ENCODE measurements at regions not wholly inside any gene's neighbourhood (a gene's known extent, or its start where the extent isn't known, plus 50 kb on each side); places are given as distances from the start of the nearest gene placed in this dataset.

GRCh38 chr12:124443931-124444712 is 123.3 kb downstream of the NCOR2 start:
- no peak for DNase-seq (ENCODE audit: low read depth)

- no peak for DNase-seq (ENCODE audit: low read depth)
These were observed 124.5 kb downstream of the NCOR2 start for GRCh38 chr12:124442772-124443445.

- DNase-seq (ENCODE audit: low read depth): no peak
These were observed 125.1 kb downstream of the NCOR2 start for GRCh38 chr12:124442281-124442680.

- peak; percentile 92 for DNase-seq (ENCODE audit: low read depth)
These were observed 125.8 kb downstream of the NCOR2 start for GRCh38 chr12:124441443-124442194.

- no peak for DNase-seq (ENCODE audit: low read depth)
These were observed 126.5 kb downstream of the NCOR2 start for GRCh38 chr12:124440841-124441381.

GRCh38 chr12:124440031-124440626 is 127.3 kb downstream of the NCOR2 start:
- no peak for DNase-seq (ENCODE audit: low read depth)

GRCh38 chr12:124438437-124439056 is 128.9 kb downstream of the NCOR2 start:
- no peak for DNase-seq (ENCODE audit: low read depth)

GRCh38 chr12:124437617-124438436 is 129.6 kb downstream of the NCOR2 start:
- no peak for DNase-seq (ENCODE audit: low read depth)

GRCh38 chr12:124437121-124437520 is 130.3 kb downstream of the NCOR2 start:
- no peak for DNase-seq (ENCODE audit: low read depth)

GRCh38 chr12:124436366-124436765 is 131.0 kb downstream of the NCOR2 start:
- no peak for DNase-seq (ENCODE audit: low read depth)

GRCh38 chr12:124435806-124436345 is 131.5 kb downstream of the NCOR2 start:
- DNase-seq (ENCODE audit: low read depth): no peak

- DNase-seq (ENCODE audit: low read depth): no peak
These were observed 132.2 kb downstream of the NCOR2 start for GRCh38 chr12:124434951-124435805.

GRCh38 chr12:124434354-124434753 is 133.1 kb downstream of the NCOR2 start:
- no peak for DNase-seq (ENCODE audit: low read depth)

GRCh38 chr12:124433879-124434278 is 133.5 kb downstream of the NCOR2 start:
- no peak for DNase-seq (ENCODE audit: low read depth)

GRCh38 chr12:124433147-124433874 is 134.1 kb downstream of the NCOR2 start:
- no peak for DNase-seq (ENCODE audit: low read depth)

GRCh38 chr12:124432376-124432775 is 135.0 kb downstream of the NCOR2 start:
- DNase-seq (ENCODE audit: low read depth): no peak

GRCh38 chr12:124431971-124432370 is 135.4 kb downstream of the NCOR2 start:
- no peak for DNase-seq (ENCODE audit: low read depth)

GRCh38 chr12:124430491-124430890 is 135.6 kb downstream of the RFLNA start:
- no peak for DNase-seq (ENCODE audit: low read depth)

GRCh38 chr12:124429535-124429934 is 134.6 kb downstream of the RFLNA start:
- DNase-seq (ENCODE audit: low read depth): no peak

All from GM04503 (cell line).